Heart left ventricle (tissue), 16 donors: ENCODE measurements at regions not wholly inside any gene's neighbourhood (a gene's known extent, or its start where the extent isn't known, plus 50 kb on each side); places are given as distances from the start of the nearest gene placed in this dataset.

Experiments used
- ATAC-seq, 4 donors: fragments of 200-7000 bp; cut with Tn5 transposase; one replicate each; pipeline ENCODE4 v1.9.1; 2020 to 2022; ENCODE audit warnings: moderate library complexity in 4 of 4, mild to moderate bottlenecking in 3 of 4, moderate number of reproducible peaks in 1 of 4
- DNase-seq, 5 donors: peaks; one replicate each; pipeline ENCODE4 v3.0.0-alpha.2; 2020
- H3K27ac ChIP-seq, 12 donors: fragments of 200-600 bp; sonication (generic) in 4 of 12; one replicate each; pipeline versions ENCODE4 v1.5.0 to v1.8.0; 2016 to 2022; ENCODE audit warnings: mild to moderate bottlenecking in 2 of 12
- H3K27me3 ChIP-seq, 9 donors: fragments of 200-600 bp; sonication (generic) in 2 of 9; one replicate each; pipeline versions ENCODE4 v1.5.1 to v1.8.0; 2016 to 2022; ENCODE audit warnings: mild to moderate bottlenecking in 3 of 9
- H3K36me3 ChIP-seq, 9 donors: fragments of 200-600 bp; sonication (generic) in 2 of 9; one replicate each; pipeline versions ENCODE4 v1.5.0 to v1.8.0; 2018 to 2022; ENCODE audit warnings: mild to moderate bottlenecking in 2 of 9
- H3K4me1 ChIP-seq, 12 donors: fragments of 200-600 bp; sonication (generic) in 4 of 12; one replicate each; pipeline versions ENCODE4 v1.5.0 to v1.8.0; 2016 to 2022; ENCODE audit warnings: mild to moderate bottlenecking in 3 of 12
- H3K4me3 ChIP-seq, 12 donors: fragments of 200-600 bp; sonication (generic) in 4 of 12; one replicate each; pipeline versions ENCODE4 v1.5.0 to v1.8.0; 2017 to 2022; ENCODE audit warnings: mild to moderate bottlenecking in 9 of 12, moderate library complexity in 4 of 12
- H3K9me3 ChIP-seq, 12 donors: fragments of 200-600 bp; sonication (generic) in 4 of 12; one replicate each; pipeline versions ENCODE4 v1.5.0 to v1.8.0; 2016 to 2022; ENCODE audit warnings: mild to moderate bottlenecking in 1 of 12
- POLR2A ChIP-seq, 2 donors: fragments of 450-650 bp; IDR thresholded peaks; one replicate each; pipeline ENCODE4 v1.6.1; 2017; ENCODE audit warnings: antibody characterized with exemption in 2 of 2, mild to moderate bottlenecking in 2 of 2, moderate library complexity in 2 of 2
- WGBS, 4 donors: extraction: QIAGEN DNeasy Blood & Tissue Kit in 2 of 4; methylation state at CpG; one replicate each; pipeline versions ENCODE4 v1.1.5 to v1.1.7; 2013 to 2018; 5-methylcytosine and 5-hydroxymethylcytosine counted together
- intact Hi-C, 10 donors: fragments of 100-400 bp; cut with DNase I; formaldehyde crosslinking; loops; one replicate each; pipeline versions ENCODE4 v1.11.1 to v1.14.2; 2022
- TF ChIP-seq, protein P1 (sequence below), 12 donors: fragments of 200-600 bp; sonication (generic) in 4 of 12; IDR thresholded peaks; one replicate each; pipeline versions ENCODE4 v1.5.0 to v1.8.0; 2018 to 2022; ENCODE audit warnings: antibody characterized with exemption in 12 of 12, mild to moderate bottlenecking in 5 of 12
- donor health status: ischemic (EF 13 %, LVEDD 7.1; RV severe dilation, severe dysfunction).
- donor health status: healthy with polysubstance abuse.
- donor health status: DM: no; HTN: yes; CAD: no.
- donor health status: DM: no; HTN: no; CAD: no.
- donor health status: ischemic (EF 25% LVEDD 6.9; RV normal size, moderate dysfunction).
- donor health status: ischemic (EF 25% LVEDD 5.7; RV mildly dilated, moderate dysfunction).
- donor health status: healthy.
- donor health status: DM: yes; HTN: yes; CAD: no.
- donor health status: ischemic (EF 35%, LVEDD 5.7; RV mildly dilated, moderate dysfunction).
- donor health status: nonischemic (EF 11% LVEDD 7.7; RV severe dilation, severe dysfunction).
- donor health status: DM: yes; HTN: yes; CAD: no.
- donor health status: PGD.
- donor health status: ischemic (EF 29% LVEDD 5.4; RV normal size, mild dysfunction).
- donor health status: nonischemic (EF 23%, LVEDD 6.1; RV moderate dilation, normal function).

DNA sequence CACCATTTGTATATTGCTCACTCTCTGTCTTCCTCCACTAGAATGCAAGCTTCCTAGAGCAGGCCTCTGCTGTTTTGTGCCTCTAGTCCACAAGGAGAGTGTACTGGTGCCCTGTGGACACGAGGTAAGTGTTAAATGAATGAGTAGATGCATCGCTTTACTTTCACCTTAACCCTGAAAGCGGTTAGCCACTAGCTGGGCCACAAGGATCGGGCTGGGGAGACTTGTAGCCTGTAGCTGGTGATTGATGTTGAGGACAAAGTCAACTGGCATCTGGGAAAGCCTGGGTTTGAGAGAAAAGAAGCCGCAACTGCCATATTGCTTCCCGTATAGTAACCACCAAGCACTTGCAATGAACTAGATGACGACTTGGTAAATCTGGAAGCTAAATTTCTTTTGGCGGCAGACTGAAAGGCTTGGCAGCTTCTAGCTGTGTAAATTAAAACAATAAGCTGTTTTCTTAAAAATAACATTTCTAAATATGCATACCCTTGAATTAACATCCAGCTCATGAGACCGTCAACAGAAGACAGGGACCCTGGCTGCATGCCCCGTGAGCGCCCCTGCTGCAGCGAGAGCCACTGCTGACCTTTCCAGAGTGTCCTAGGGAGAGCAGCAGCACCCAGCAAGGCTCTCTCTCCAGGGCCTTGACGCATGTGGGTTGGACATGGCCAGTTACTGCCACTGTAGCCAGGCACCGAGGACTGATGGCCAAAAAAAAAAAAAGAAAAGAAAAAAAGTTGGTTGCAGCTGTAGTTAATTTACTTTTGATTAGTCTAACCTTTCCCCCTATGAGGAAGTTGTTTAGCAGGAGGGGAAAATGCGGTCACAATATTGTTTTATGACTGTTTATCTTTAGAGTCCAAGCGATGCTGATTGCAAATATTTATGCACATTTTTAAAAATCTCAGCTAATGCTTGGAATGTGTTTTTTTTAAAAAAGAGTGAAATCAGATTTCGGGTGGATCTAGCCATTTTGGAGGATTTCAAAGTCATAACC lies 315.1 kb downstream of the TFAP2C start:
- no peak for TF ChIP-seq POLR2A (IDR thresholded peaks at IDR 0.05)
- TF ChIP-seq, protein P1, sequence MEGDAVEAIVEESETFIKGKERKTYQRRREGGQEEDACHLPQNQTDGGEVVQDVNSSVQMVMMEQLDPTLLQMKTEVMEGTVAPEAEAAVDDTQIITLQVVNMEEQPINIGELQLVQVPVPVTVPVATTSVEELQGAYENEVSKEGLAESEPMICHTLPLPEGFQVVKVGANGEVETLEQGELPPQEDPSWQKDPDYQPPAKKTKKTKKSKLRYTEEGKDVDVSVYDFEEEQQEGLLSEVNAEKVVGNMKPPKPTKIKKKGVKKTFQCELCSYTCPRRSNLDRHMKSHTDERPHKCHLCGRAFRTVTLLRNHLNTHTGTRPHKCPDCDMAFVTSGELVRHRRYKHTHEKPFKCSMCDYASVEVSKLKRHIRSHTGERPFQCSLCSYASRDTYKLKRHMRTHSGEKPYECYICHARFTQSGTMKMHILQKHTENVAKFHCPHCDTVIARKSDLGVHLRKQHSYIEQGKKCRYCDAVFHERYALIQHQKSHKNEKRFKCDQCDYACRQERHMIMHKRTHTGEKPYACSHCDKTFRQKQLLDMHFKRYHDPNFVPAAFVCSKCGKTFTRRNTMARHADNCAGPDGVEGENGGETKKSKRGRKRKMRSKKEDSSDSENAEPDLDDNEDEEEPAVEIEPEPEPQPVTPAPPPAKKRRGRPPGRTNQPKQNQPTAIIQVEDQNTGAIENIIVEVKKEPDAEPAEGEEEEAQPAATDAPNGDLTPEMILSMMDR (IDR thresholded peaks at IDR 0.05): no peak
- Histone ChIP-seq H3K9me3 (no peaks in the 10 kb centered on the region), H3K27me3 (peaks cover 0 to 29% (median 2%) of the 10 kb centered on the region in 9 donors), H3K4me3 (no peak overlapping the region), H3K27ac (no peak overlapping the region), H3K4me1 (no peaks in the 10 kb centered on the region), H3K36me3 (no peaks in the 10 kb centered on the region)
- ATAC-seq (no peak), DNase-seq (no peak)
- intact Hi-C loops: no loop called here
- 66 to 73% (median 68%) methylated on average over 17 of the region's 17 CpGs for WGBS, 4 donors

DNA sequence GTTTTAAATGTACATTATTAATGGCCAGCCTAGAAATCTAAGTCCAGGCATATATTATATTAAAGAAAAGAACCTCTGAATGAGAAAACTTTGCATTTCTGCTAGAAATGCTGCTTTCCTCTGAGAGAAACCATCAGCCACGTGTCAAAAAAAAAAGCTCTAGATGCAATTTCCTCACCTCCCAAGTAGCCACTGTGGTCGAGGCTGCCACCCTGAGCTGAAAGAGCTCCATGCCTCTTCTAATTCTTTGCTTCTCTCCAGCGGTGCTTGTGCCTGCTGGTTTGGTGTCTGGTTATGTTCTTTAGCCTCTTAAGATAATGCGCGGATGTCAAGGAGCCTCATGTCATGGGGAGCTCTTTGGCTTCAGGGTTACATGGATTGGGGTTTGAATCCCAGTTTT lies 316.0 kb downstream of the TFAP2C start:
- intact Hi-C loops: no loop called here
- peaks cover 0 to 37% (median 3%) of the 10 kb centered on the region in 9 donors for H3K27me3 ChIP-seq
- TF ChIP-seq POLR2A (IDR thresholded peaks at IDR 0.05): no peak
- TF ChIP-seq, protein P1 (IDR thresholded peaks at IDR 0.05): no peak
- no peaks in the 10 kb centered on the region for H3K36me3 ChIP-seq
- no peak overlapping the region for H3K27ac ChIP-seq
- H3K4me3 ChIP-seq: no peak overlapping the region
- H3K9me3 ChIP-seq: no peaks in the 10 kb centered on the region
- WGBS, 4 donors: 43 to 55% (median 49%) methylated on average over 5 of the region's 5 CpGs
- H3K4me1 ChIP-seq: no peaks in the 10 kb centered on the region
- no peak for ATAC-seq
- DNase-seq: no peak

DNA sequence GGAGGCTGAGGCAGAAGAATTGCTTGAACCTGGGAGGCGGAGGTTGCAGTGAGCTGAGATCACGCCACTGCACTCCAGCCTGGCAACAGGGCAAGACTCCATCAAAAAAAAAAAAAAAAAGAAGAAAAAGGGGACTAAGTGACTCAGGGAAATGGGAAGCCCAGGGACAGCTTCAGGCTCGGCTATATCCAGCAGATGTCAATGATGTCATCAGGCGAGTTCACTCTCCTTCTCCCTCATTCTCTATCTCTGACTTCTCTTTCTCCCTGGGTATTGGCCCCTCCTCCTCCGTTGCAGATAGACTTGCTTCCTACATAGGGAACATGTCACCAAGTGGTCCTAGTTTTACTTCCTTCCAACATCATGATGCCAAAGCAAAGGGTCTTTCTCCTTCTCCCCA lies 316.8 kb downstream of the TFAP2C start:
- DNase-seq (no peak), ATAC-seq (no peak)
- Histone ChIP-seq H3K9me3 (no peaks in the 10 kb centered on the region), H3K27ac (no peak overlapping the region), H3K4me3 (no peak overlapping the region), H3K4me1 (no peaks in the 10 kb centered on the region), H3K27me3 (peaks cover 0 to 37% (median 3%) of the 10 kb centered on the region in 9 donors), H3K36me3 (no peaks in the 10 kb centered on the region)
- intact Hi-C loops: no loop called here
- 71 to 89% (median 79%) methylated on average over 5 of the region's 5 CpGs for WGBS, 4 donors
- TF ChIP-seq, protein P1 (IDR thresholded peaks at IDR 0.05): no peak
- TF ChIP-seq POLR2A (IDR thresholded peaks at IDR 0.05): no peak

DNA sequence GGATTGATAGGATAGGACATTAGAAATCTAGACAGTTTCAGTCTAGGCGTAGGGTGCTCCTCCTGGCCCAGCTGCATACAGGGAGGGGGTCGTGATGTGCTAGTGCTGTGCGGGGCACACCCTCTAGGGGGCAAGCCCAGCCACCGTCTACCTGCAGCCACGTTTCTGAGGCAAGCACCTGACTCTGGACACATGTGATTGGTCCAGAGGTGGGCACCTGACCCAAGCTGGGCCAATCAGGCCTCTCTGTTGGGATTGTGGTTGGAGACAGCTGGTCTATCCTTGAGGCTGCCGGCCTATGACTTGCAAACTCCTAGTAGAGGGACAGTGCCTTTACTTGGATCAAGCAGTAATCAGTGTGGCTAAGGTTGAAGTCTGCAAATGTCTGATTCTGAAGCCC lies 317.1 kb downstream of the BMP7 start:
- H3K4me3 ChIP-seq: no peak overlapping the region
- no peaks in the 10 kb centered on the region for H3K4me1 ChIP-seq
- ATAC-seq (no peak), DNase-seq (no peak)
- TF ChIP-seq POLR2A (IDR thresholded peaks at IDR 0.05): no peak
- TF ChIP-seq, protein P1 (IDR thresholded peaks at IDR 0.05): no peak
- no peak overlapping the region for H3K27ac ChIP-seq
- no peaks in the 10 kb centered on the region for H3K36me3 ChIP-seq
- intact Hi-C loops: no loop called here
- 61 to 76% (median 67%) methylated on average over 4 to 6 of the region's 6 CpGs for WGBS, 4 donors
- peaks cover 0 to 49% (median 8%) of the 10 kb centered on the region in 9 donors for H3K27me3 ChIP-seq
- H3K9me3 ChIP-seq: no peaks in the 10 kb centered on the region
